HEK293T (cell line): ENCODE measurements at regions not wholly inside any gene's neighbourhood (a gene's known extent, or its start where the extent isn't known, plus 50 kb on each side); places are given as distances from the start of the nearest gene placed in this dataset.

Experiments
- CTCF ChIA-PET: fragments of 350-600 bp; formaldehyde crosslinking; extraction: SDS; loops from one replicate; lab custom pipeline; 2021; ENCODE audit warnings: antibody characterized with exemption, inconsistent platforms; lab: Yijun Ruan, JAX
- POLR2A ChIA-PET: fragments of 350-600 bp; formaldehyde crosslinking; extraction: SDS; loops from one replicate; lab custom pipeline; 2020; ENCODE audit warnings: antibody characterized with exemption, inconsistent platforms; lab: Yijun Ruan, JAX
- DNase-seq: peaks from one replicate; pipeline ENCODE4 v3.0.0; 2012; ENCODE audit warnings: mixed read lengths; ENCODE audit errors: extremely low spot score
- ARNT ChIP-seq: fragments of 450-650 bp; IDR thresholded peaks from 2 replicates; pipeline ENCODE4 v1.6.1; 2017; ENCODE audit warnings: mild to moderate bottlenecking
- BHLHE40 ChIP-seq: fragments of 450-650 bp; IDR thresholded peaks from 2 replicates; pipeline ENCODE4 v1.6.1; 2016; ENCODE audit warnings: mild to moderate bottlenecking, moderate library complexity, borderline replicate concordance
- CTBP1 ChIP-seq: fragments of 450-650 bp; IDR thresholded peaks from 2 replicates; pipeline ENCODE4 v1.6.1; 2016; ENCODE audit warnings: borderline replicate concordance
- ELF4 ChIP-seq: fragments of 450-650 bp; IDR thresholded peaks from 2 replicates; pipeline ENCODE4 v1.6.1; 2017; ENCODE audit warnings: antibody characterized with exemption
- FOXA1 ChIP-seq: fragments of 450-650 bp; IDR thresholded peaks from 2 replicates; pipeline ENCODE4 v1.6.1; 2016; ENCODE audit warnings: mild to moderate bottlenecking
- FOXK2 ChIP-seq: fragments of 450-650 bp; IDR thresholded peaks from 2 replicates; pipeline ENCODE4 v1.6.1; 2016; ENCODE audit warnings: mild to moderate bottlenecking
- FOXM1 ChIP-seq: fragments of 450-650 bp; IDR thresholded peaks from 2 replicates; pipeline ENCODE4 v1.6.1; 2017; ENCODE audit warnings: mild to moderate bottlenecking, borderline replicate concordance
- HDGF ChIP-seq: fragments of 450-650 bp; IDR thresholded peaks from 2 replicates; pipeline ENCODE4 v1.6.1; 2017; ENCODE audit warnings: antibody characterized with exemption, borderline replicate concordance
- L3MBTL2 ChIP-seq: fragments of 450-650 bp; conservative IDR thresholded peaks from 2 replicates; pipeline ENCODE4 v1.6.1; 2016; ENCODE audit warnings: mild to moderate bottlenecking
- LEF1 ChIP-seq: fragments of 450-650 bp; IDR thresholded peaks from 2 replicates; pipeline ENCODE4 v1.6.1; 2017; ENCODE audit warnings: mild to moderate bottlenecking, borderline replicate concordance
- NFRKB ChIP-seq: fragments of 450-650 bp; IDR thresholded peaks from 2 replicates; pipeline ENCODE4 v1.6.1; 2016; ENCODE audit warnings: mild to moderate bottlenecking, moderate library complexity
- SP1 ChIP-seq: fragments of 450-650 bp; IDR thresholded peaks from 2 replicates; pipeline ENCODE4 v1.6.1; 2017
- SUZ12 ChIP-seq: fragments of 450-650 bp; IDR thresholded peaks from 2 replicates; pipeline ENCODE4 v1.6.1; 2016; ENCODE audit warnings: mild to moderate bottlenecking
- TARDBP ChIP-seq: fragments of 450-650 bp; IDR thresholded peaks from 2 replicates; pipeline ENCODE4 v1.6.1; 2016
- ZNF384 ChIP-seq: fragments of 450-650 bp; IDR thresholded peaks from 2 replicates; pipeline ENCODE4 v1.6.1; 2016
- TF ChIP-seq, protein P1 (sequence below): fragments of 450-650 bp; IDR thresholded peaks from 2 replicates; pipeline ENCODE4 v1.6.1; 2016

- ChIA-PET CTCF (interaction anchor here (0.6 kb wide), 1 partner anchor 13 kb away, joined by 6 read pairs; no protein-coding TSS in a partner anchor), POLR2A (no interaction called here)
- no peak for TF ChIP-seq NFRKB
- no peak for TF ChIP-seq CTBP1
- no peak for TF ChIP-seq LEF1
- TF ChIP-seq L3MBTL2, result no peak
- no peak for TF ChIP-seq ARNT
- no peak for TF ChIP-seq HDGF
- no peak for TF ChIP-seq SUZ12
- TF ChIP-seq ZNF384, result no peak
- TF ChIP-seq ELF4, result no peak
- no peak for DNase-seq
Measured at GRCh38 chr10:61825001-61825400, 76.5 kb upstream of the ARID5B start.

DNA sequence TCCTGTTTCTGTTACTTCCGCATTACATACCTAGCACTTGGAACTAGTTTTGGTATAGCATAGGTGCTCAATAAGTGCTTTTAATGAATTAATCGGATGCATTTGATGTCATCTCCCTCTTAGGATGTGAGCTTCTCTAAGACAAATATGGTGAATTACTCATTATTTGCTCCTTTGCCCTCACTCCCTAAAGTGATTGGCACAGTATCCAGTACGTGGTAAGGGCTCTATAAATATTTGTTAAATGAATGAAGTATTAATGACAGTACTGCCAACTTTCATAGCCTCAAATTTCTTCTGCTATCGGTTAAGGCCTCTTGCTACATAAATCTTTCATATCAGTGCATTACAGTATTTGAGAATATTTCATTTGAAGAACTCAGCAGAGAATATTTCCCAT, 75.9 kb upstream of the ARID5B start:
- POLR2A ChIA-PET, result no interaction called here
- TF ChIP-seq, protein P1, sequence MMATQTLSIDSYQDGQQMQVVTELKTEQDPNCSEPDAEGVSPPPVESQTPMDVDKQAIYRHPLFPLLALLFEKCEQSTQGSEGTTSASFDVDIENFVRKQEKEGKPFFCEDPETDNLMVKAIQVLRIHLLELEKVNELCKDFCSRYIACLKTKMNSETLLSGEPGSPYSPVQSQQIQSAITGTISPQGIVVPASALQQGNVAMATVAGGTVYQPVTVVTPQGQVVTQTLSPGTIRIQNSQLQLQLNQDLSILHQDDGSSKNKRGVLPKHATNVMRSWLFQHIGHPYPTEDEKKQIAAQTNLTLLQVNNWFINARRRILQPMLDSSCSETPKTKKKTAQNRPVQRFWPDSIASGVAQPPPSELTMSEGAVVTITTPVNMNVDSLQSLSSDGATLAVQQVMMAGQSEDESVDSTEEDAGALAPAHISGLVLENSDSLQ, result no peak
- no peak for TF ChIP-seq ELF4
- TF ChIP-seq NFRKB, result no peak
- no peak for TF ChIP-seq L3MBTL2
- no peak for TF ChIP-seq SP1
- TF ChIP-seq FOXA1, result no peak
- TF ChIP-seq ARNT, result no peak
- no peak for TF ChIP-seq CTBP1
- no peak for TF ChIP-seq ZNF384
- no peak for TF ChIP-seq LEF1
- no peak for TF ChIP-seq HDGF
- no peak for TF ChIP-seq FOXM1
- no peak for TF ChIP-seq TARDBP
- TF ChIP-seq FOXK2, result no peak
- no peak for TF ChIP-seq BHLHE40
- TF ChIP-seq SUZ12, result no peak
- CTCF ChIA-PET, result no interaction called here
- DNase-seq, result no peak

GRCh38 chr10:61828034-61828433, 73.5 kb upstream of the ARID5B start:
- POLR2A ChIA-PET, result no interaction called here
- TF ChIP-seq LEF1 (no peak), L3MBTL2 (no peak), FOXA1 (no peak), FOXM1 (no peak), ZNF384 (no peak), ELF4 (no peak), ARNT (no peak), SUZ12 (no peak), CTBP1 (no peak), SP1 (no peak), TARDBP (no peak), NFRKB (no peak), HDGF (no peak), BHLHE40 (no peak), FOXK2 (no peak)
- TF ChIP-seq, protein P1, result no peak
- CTCF ChIA-PET, result interaction anchor here (0.7 kb wide), 2 partner anchors 8 to 49 kb away, joined by 3 to 6 read pairs; no protein-coding TSS in a partner anchor
- no peak for DNase-seq

- ChIA-PET POLR2A (no interaction called here), CTCF (no interaction called here)
- peak; percentile 60 for TF ChIP-seq ZNF384
- TF ChIP-seq, protein P1, result no peak
- DNase-seq, result no peak
Measured at GRCh38 chr10:61828788-61829187, 72.7 kb upstream of the ARID5B start.

DNA sequence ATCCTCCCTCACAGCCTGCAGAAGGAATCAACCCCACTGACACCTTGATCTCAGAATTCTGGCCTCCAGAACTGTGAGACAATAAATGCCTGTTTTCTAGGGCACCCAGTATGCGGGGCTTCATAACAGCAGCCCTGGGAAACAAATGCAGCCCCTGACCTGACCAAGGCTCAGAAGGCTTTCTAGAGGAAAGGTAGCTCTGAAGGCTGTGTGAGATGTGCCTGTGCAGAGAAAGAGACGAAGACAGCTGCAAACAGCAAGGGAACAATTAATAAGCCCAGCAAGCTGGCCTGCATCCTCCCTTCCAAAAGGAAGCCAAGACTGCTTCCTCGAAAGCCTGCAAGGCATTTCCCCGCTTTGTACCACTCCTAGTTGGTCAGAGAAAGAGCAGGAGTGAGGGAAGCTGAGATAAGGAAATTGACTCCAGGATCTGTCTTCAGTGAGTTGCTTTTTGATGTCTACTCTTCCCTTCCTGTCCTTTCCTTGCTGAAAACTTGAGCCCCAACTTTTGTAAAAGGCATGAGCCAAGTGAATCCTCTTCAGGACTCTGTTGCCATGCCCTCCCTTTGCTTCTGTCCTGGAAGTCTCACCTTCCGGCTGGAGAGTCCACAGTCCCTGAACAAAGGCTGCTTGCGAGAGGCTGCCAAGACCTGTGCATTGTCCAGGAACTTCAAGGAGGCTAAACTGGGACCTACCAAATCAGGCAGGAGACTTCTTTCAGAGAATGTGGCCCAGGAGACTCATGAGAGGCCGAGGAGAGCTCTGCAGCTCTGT, 71.2 kb upstream of the ARID5B start:
- no peak for DNase-seq
- ChIA-PET CTCF (no interaction called here), POLR2A (no interaction called here)
- no peak for TF ChIP-seq FOXM1

DNA sequence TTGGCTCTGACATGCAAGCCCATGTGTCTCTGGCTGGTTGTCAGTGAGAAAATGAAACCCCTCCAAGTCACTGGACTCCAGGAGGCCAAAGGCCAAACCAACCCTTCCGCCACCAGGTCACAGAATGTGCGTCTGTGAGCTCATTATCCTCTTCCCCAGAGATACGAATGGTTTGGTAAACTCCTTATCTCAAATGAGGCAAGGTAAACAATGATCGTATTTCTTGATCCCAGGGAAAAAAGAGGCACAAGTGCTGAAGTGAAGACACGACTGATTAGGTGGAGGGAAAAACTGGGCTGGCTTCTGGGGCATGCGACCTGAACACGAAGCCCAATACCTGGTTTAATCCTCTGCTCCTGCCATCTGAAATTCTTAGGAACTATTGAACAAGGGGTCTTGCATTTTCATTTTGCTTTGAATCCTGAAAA, 70.6 kb upstream of the ARID5B start:
- peak; percentile 54 for TF ChIP-seq L3MBTL2
- no peak for TF ChIP-seq TARDBP
- no peak for TF ChIP-seq ZNF384
- ChIA-PET CTCF (no interaction called here), POLR2A (no interaction called here)
- DNase-seq, result no peak
